SK-N-SH (cell line): ENCODE measurements at regions not wholly inside any gene's neighbourhood (a gene's known extent, or its start where the extent isn't known, plus 50 kb on each side); places are given as distances from the start of the nearest gene placed in this dataset.

Source experiments
- CTCF ChIA-PET: fragments of 300-600, 350-600 bp; formaldehyde crosslinking; extraction: SDS; loops from one replicate; lab custom pipeline; 2021; lab: Yijun Ruan, JAX
- POLR2A ChIA-PET: fragments of 350-600 bp; sonication (Branson Sonifier 250); formaldehyde crosslinking; extraction: SDS; loops from one replicate; lab custom pipeline; 2020; ENCODE audit warnings: antibody characterized with exemption, inconsistent platforms; lab: Yijun Ruan, JAX
- DNase-seq: peaks from one replicate; pipeline ENCODE4 v3.0.0; 2012
- H2AFZ ChIP-seq: fragments of 200-600 bp; sonication (generic); 2 replicates; pipeline ENCODE4 v1.8.1; 2016; ENCODE audit warnings: antibody characterized with exemption, mild to moderate bottlenecking, low read depth
- H3F3A ChIP-seq: fragments of 200-600 bp; sonication (generic); replicated peaks from 2 replicates; pipeline ENCODE3; 2016; ENCODE audit warnings: antibody characterized with exemption, mild to moderate bottlenecking; ENCODE audit not compliant: insufficient read depth
- H3K27ac ChIP-seq, 2 experiments: fragments of 200-500 bp in 1 of 2; fragments of 200-600 bp in 1 of 2; sonication (Bioruptor generic) in 1 of 2; sonication (generic), shearing (Covaris generic) in 1 of 2; 2 replicates each; pipeline versions ENCODE4 v1.5.1 to v1.6.1; 2014 to 2016; ENCODE audit warnings: low read depth in 2 of 2, inconsistent platforms in 1 of 2, low read length in 1 of 2, mild to moderate bottlenecking in 1 of 2, mixed read lengths in 1 of 2
- H3K27me3 ChIP-seq: fragments of 200-600 bp; sonication (generic), shearing (Covaris generic); 2 replicates; pipeline ENCODE4 v1.6.1; 2016; ENCODE audit warnings: mixed run types; ENCODE audit not compliant: insufficient read depth
- H3K36me3 ChIP-seq, 2 experiments: fragments of 200-500 bp in 1 of 2; fragments of 200-600 bp in 1 of 2; sonication (Bioruptor generic) in 1 of 2; sonication (generic) in 1 of 2; replicated peaks in 1 of 2; 2 replicates each; pipeline versions ENCODE3 to v1.5.1; 2014 to 2016; ENCODE audit warnings: low read length in 1 of 2, mild to moderate bottlenecking in 1 of 2; ENCODE audit not compliant: insufficient read depth in 2 of 2, control insufficient read depth in 1 of 2
- H3K4me1 ChIP-seq, 2 experiments: fragments of 200-500 bp in 1 of 2; fragments of 200-600 bp in 1 of 2; sonication (Bioruptor generic) in 1 of 2; sonication (generic), shearing (Covaris generic) in 1 of 2; 2 replicates each; pipeline versions ENCODE4 v1.5.1 to v1.6.1; 2014 to 2016; ENCODE audit warnings: low read depth in 1 of 2, low read length in 1 of 2, mixed run types in 1 of 2; ENCODE audit not compliant: insufficient read depth in 2 of 2, control insufficient read depth in 1 of 2
- H3K4me2 ChIP-seq: fragments of 200-600 bp; sonication (generic), shearing (Covaris generic); 2 replicates; pipeline ENCODE4 v1.6.1; 2017; ENCODE audit warnings: mixed run types
- H3K4me3 ChIP-seq, 2 experiments: fragments of 200-500 bp in 1 of 2; fragments of 200-600 bp in 1 of 2; sonication (Bioruptor generic) in 1 of 2; sonication (generic), shearing (Covaris generic) in 1 of 2; 2 replicates each; pipeline versions ENCODE4 v1.5.1 to v1.8.1; 2014 to 2016; ENCODE audit warnings: low read depth in 2 of 2, inconsistent platforms in 1 of 2, low read length in 1 of 2, mild to moderate bottlenecking in 1 of 2, mixed read lengths in 1 of 2, moderate library complexity in 1 of 2
- H3K79me2 ChIP-seq: fragments of 200-600 bp; sonication (generic); 2 replicates; pipeline ENCODE4 v1.8.1; 2017; ENCODE audit warnings: mild to moderate bottlenecking; ENCODE audit not compliant: insufficient read depth
- H3K9ac ChIP-seq: fragments of 200-600 bp; sonication (generic); 2 replicates; pipeline ENCODE4 v1.6.1; 2017; ENCODE audit warnings: mixed run types
- H3K9me2 ChIP-seq: fragments of 200-600 bp; sonication (generic); 2 replicates; pipeline ENCODE4 v1.6.1; 2017; ENCODE audit warnings: mixed run types
- H3K9me3 ChIP-seq: fragments of 200-600 bp; sonication (generic); 2 replicates; pipeline ENCODE4 v1.6.1; 2017; ENCODE audit warnings: mixed run types, mild to moderate bottlenecking, moderate library complexity
- H4K20me1 ChIP-seq: fragments of 200-600 bp; sonication (generic); 2 replicates; pipeline ENCODE4 v1.6.1; 2017; ENCODE audit warnings: mild to moderate bottlenecking, mixed run types; ENCODE audit not compliant: insufficient read depth
- CHD2 ChIP-seq: fragments of 150-350 bp; IDR thresholded peaks from 2 replicates; pipeline ENCODE4 v1.6.1; 2018; ENCODE audit warnings: low read length; ENCODE audit not compliant: partially characterized antibody
- CTCF ChIP-seq: fragments of 200-600 bp; sonication (generic); IDR thresholded peaks from 2 replicates; pipeline ENCODE4 v1.6.1; 2017; ENCODE audit warnings: antibody characterized with exemption, mild to moderate bottlenecking, moderate library complexity
- EP300 ChIP-seq, 2 experiments: IDR thresholded peaks; 2 replicates each; pipeline versions ENCODE4 v1.4.0 to v1.6.1; 2012; ENCODE audit warnings: borderline replicate concordance in 1 of 2, low read depth in 1 of 2, low read length in 1 of 2
- FOXJ3 ChIP-seq: sonication (generic); formaldehyde crosslinking; IDR thresholded peaks from 2 replicates; pipeline ENCODE4 v1.5.1; 2020; ENCODE audit warnings: mild to moderate bottlenecking, missing genetic modification reagents
- FOXM1 ChIP-seq: IDR thresholded peaks from 2 replicates; pipeline ENCODE4 v1.4.0; 2012; ENCODE audit warnings: low read depth, mild to moderate bottlenecking
- GATA2 ChIP-seq: sonication (generic); formaldehyde crosslinking; IDR thresholded peaks from 2 replicates; pipeline ENCODE4 v1.5.0; 2020; ENCODE audit warnings: mild to moderate bottlenecking, missing genetic modification reagents
- IRF3 ChIP-seq: fragments of 150-350 bp; IDR thresholded peaks from 2 replicates; pipeline ENCODE4 v1.6.1; 2016; ENCODE audit warnings: mild to moderate bottlenecking, low read depth, low read length
- JUND ChIP-seq: IDR thresholded peaks from 2 replicates; pipeline ENCODE4 v1.4.0; 2012
- MAX ChIP-seq: IDR thresholded peaks from 2 replicates; pipeline ENCODE4 v1.4.0; 2012; ENCODE audit warnings: low read depth
- MEF2A ChIP-seq: IDR thresholded peaks from 2 replicates; pipeline ENCODE4 v1.4.0; 2012; ENCODE audit warnings: low read depth, borderline replicate concordance
- NFIC ChIP-seq: IDR thresholded peaks from 2 replicates; pipeline ENCODE4 v1.4.0; 2012; ENCODE audit warnings: borderline replicate concordance
- NRF1 ChIP-seq: IDR thresholded peaks from 2 replicates; pipeline ENCODE4 v1.6.1; 2012; ENCODE audit warnings: low read depth, mild to moderate bottlenecking, low read length
- POLR2AphosphoS5 ChIP-seq: IDR thresholded peaks from 2 replicates; pipeline ENCODE4 v1.6.1; 2012; ENCODE audit warnings: low read depth, low read length
- RCOR1 ChIP-seq: fragments of 150-350 bp; IDR thresholded peaks from 2 replicates; pipeline ENCODE4 v1.6.1; 2017; ENCODE audit warnings: antibody characterized with exemption, low read length
- RFX5 ChIP-seq: IDR thresholded peaks from 2 replicates; pipeline ENCODE4 v1.6.1; 2012; ENCODE audit warnings: mild to moderate bottlenecking, improper control_type of control experiment, low read length
- SMC3 ChIP-seq: IDR thresholded peaks from 2 replicates; pipeline ENCODE4 v1.6.1; 2012; ENCODE audit warnings: low read depth, low read length, improper control_type of control experiment
- TCF12 ChIP-seq: IDR thresholded peaks from 2 replicates; pipeline ENCODE4 v1.4.0; 2012
- TEAD4 ChIP-seq: IDR thresholded peaks from 2 replicates; pipeline ENCODE4 v1.4.0; 2012; ENCODE audit warnings: mild to moderate bottlenecking, borderline replicate concordance; ENCODE audit not compliant: insufficient read depth
- USF2 ChIP-seq: fragments of 150-350 bp; IDR thresholded peaks from 2 replicates; pipeline ENCODE4 v1.6.1; 2017; ENCODE audit warnings: antibody characterized with exemption, low read length, low read depth, borderline replicate concordance
- YY1 ChIP-seq: IDR thresholded peaks from 2 replicates; pipeline ENCODE4 v1.4.0; 2012; ENCODE audit warnings: low read depth, mild to moderate bottlenecking
- WGBS: methylation state at CpG from one replicate; pipeline ENCODE4 v1.1.6; 2017; ENCODE audit warnings: low lambda C conversion rate; 5-methylcytosine and 5-hydroxymethylcytosine counted together

- Histone ChIP-seq H3K27ac (no peak overlapping the region), H3K9ac (no peak overlapping the region), H4K20me1 (no peaks in the 10 kb centered on the region), H3K9me3 (no peaks in the 10 kb centered on the region), H3K79me2 (no peaks in the 10 kb centered on the region)
- 77% methylated on average over 2 of the region's 2 CpGs for WGBS
- CTCF ChIA-PET, result no interaction called here
- TF ChIP-seq CHD2, result no peak
- no peak for TF ChIP-seq USF2
- TF ChIP-seq CTCF, result no peak
- no peak for TF ChIP-seq NRF1
- no peak for TF ChIP-seq RFX5
- TF ChIP-seq JUND, result no peak
- TF ChIP-seq POLR2AphosphoS5, result no peak
- TF ChIP-seq MAX, result no peak
- no peak for TF ChIP-seq SMC3
- no peak for TF ChIP-seq YY1
- TF ChIP-seq RCOR1, result no peak
- no peak for TF ChIP-seq EP300 (IDR thresholded peaks at IDR 0.05; ENCODE audit: borderline replicate concordance in 1 of 2, low read depth in 1 of 2, low read length in 1 of 2)
- no peak for TF ChIP-seq MEF2A
- no peak for TF ChIP-seq FOXJ3 (CRISPR knock-in tag)
- TF ChIP-seq GATA2, result no peak
- no peak for TF ChIP-seq IRF3
- TF ChIP-seq, all 33 proteins: peak for 0
- H3K4me2 ChIP-seq, result no peak overlapping the region
- no peaks in the 10 kb centered on the region for H3F3A ChIP-seq
- POLR2A ChIA-PET, result no interaction called here
- no peak for DNase-seq
- H3K9me2 ChIP-seq, result no peaks in the 10 kb centered on the region
- no peaks in the 10 kb centered on the region for H3K4me1 ChIP-seq
- H2AFZ ChIP-seq, result no peak overlapping the region
- no peaks in the 10 kb centered on the region for H3K36me3 ChIP-seq
- no peaks in the 10 kb centered on the region for H3K27me3 ChIP-seq
- H3K4me3 ChIP-seq, result no peak overlapping the region
These were observed 601.4 kb upstream of the TLE4 start for GRCh38 chr9:78970375-78970774.

GRCh38 chr9:78971540-78971939, 600.2 kb upstream of the TLE4 start:
- H3K4me3 ChIP-seq, result no peak overlapping the region
- DNase-seq, result no peak
- H4K20me1 ChIP-seq, result no peaks in the 10 kb centered on the region
- H3K27me3 ChIP-seq, result no peaks in the 10 kb centered on the region
- no peak for TF ChIP-seq FOXM1
- no peak for TF ChIP-seq NFIC
- TF ChIP-seq RFX5, result no peak
- no peak for TF ChIP-seq TCF12
- TF ChIP-seq TEAD4, result no peak
- no peak overlapping the region for H3K9ac ChIP-seq
- ChIA-PET CTCF (no interaction called here), POLR2A (no interaction called here)
- no peaks in the 10 kb centered on the region for H3K9me3 ChIP-seq
- no peak overlapping the region for H3K4me2 ChIP-seq
- no peaks in the 10 kb centered on the region for H3K4me1 ChIP-seq
- no peaks in the 10 kb centered on the region for H3K9me2 ChIP-seq
- H3K27ac ChIP-seq, result no peak overlapping the region
- 57% methylated on average over 4 of the region's 4 CpGs for WGBS
- H3F3A ChIP-seq, result no peaks in the 10 kb centered on the region
- H2AFZ ChIP-seq, result no peak overlapping the region
- H3K36me3 ChIP-seq, result no peaks in the 10 kb centered on the region
- H3K79me2 ChIP-seq, result no peaks in the 10 kb centered on the region
